GM21447 (cell line): ENCODE measurements at regions not wholly inside any gene's neighbourhood (a gene's known extent, or its start where the extent isn't known, plus 50 kb on each side); places are given as distances from the start of the nearest gene placed in this dataset.
A peak's percentile ranks its signal among the peaks of the same experiment; 100 is the strongest.
"Not testable (repeated sequence)": the region's sequence is repeated elsewhere in the genome, so short reads cannot be mapped to it uniquely, and the experiment has no call there.

Source experiments
- ATAC-seq: cut with Tn5 transposase; IDR thresholded peaks from one replicate; pipeline ENCODE4 v1.9.1; 2021; ENCODE audit not compliant: unreplicated experiment

DNA sequence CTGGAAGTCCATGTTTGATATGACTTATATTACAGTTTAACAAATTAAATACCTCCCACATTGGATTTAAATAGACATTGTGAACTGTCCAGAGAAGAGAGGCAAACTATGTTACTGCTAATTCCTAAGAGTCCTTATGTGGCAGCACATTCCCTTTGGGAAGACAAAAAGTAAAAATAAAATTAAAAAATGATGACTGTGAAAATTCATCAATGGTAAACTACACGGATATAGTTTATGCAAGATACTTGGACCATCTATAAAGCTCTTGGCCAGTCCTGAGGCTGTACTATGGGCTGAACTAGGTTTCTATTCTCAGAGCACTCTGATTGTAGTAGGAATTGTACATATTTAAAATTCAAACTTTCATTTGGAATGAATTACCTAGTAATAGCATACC lies 206.4 kb downstream of the LRRK2 start:
- ATAC-seq, result no peak

DNA sequence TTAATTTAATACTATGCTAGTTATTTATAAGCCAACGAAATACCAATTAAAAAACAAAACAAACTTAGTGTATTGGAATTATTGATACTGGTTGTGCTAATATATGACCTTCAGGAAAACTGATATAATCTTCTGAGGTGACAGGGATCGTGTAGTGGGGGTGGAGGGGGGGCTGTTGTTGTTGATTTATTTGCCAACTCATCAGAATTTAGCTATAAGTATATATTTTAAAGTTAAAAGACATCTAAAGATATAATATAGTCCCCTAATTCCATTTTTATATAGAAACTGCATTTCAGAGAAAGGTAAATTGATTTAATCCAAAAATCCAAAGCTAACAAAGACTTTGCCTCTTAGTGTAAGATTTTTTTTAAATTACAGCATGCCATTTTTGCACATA lies 210.5 kb downstream of the LRRK2 start:
- no peak for ATAC-seq

DNA sequence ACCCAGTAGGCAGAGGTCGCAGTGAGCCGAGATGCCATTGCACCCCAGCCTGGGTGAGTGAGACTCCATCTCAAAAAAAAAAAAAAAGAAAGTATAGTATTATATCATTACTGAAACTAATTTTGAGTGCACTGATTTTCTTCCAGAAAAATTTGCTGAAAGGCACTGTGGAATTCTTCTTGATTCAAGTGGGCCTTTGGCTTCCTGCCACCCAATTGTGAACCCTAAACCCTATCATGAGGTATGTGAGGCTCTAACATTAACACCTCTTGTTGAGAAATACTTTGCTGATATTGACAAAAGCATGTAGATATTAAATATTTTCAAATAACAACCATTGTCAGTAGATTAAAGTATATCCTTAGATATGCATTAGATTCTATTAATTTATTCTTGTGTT lies 211.2 kb downstream of the LRRK2 start:
- no peak for ATAC-seq

DNA sequence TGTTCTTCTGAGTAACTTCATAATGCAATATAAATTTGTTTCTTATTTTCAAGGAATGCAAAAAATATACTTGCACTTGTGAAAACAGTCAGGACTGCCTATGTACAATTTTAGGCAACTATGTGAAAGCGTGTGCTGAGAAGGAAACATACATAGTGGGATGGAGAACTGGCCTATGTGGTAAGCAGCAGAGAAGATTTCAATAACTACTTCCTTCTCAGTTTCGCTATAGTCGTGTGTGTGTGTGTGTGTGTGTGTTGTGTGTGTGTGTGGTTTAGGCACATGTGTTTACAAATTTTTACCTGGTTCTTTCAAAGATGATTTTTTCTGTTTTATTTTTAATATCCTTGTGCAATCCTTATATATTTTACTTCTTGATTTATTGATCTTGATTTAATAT lies 211.8 kb downstream of the LRRK2 start:
- ATAC-seq, result no peak

DNA sequence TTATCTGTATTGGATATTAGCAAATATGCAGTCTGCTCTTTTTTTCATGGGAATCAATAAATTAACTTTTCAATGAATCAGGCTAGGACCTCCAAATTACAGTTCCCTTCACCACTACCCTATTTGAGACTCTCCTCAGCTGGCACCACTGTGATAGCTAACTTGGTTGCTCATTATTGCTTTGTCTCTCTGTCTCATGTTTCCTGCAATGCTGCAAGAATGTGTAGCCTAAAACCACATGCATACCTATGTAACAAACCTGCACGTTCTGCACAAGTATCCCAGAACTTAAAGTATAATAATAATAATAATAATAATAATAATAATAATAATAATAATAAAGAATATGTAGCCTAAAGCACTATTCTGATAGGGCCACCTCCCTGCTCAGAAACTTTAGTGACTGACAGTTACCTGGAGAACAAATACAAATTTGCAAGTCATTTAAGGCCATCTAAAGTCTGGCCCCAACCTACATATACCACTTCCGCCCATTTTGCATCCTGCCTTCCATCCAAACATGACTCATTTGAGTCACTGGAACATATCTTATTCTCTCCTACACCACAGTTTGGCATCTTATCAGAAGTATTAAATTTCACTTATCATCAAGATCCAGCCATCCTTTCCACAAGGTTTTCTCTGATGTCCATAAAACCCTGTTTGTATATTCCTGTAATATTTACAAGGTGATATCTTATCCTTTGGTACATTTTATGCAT lies 215.1 kb downstream of the LRRK2 start:
- no peak for ATAC-seq

DNA sequence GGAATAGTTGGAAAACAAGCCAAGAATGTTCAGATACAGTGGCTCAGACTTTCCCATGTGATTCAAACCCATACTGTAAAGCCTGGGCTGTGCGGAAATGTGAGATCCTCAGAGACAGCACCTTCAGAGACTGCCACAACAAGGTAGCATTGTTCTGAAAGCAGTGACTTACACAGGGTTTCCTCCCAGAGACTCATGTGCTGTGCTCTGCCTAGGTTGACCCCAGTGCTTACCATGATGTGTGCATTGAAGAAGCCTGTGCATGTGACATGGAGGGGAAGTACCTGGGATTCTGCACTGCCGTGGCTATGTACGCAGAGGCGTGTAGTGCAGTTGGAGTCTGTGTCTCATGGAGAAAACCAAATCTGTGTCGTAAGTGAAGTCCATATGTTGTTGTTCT lies 219.4 kb downstream of the LRRK2 start:
- no peak for ATAC-seq

DNA sequence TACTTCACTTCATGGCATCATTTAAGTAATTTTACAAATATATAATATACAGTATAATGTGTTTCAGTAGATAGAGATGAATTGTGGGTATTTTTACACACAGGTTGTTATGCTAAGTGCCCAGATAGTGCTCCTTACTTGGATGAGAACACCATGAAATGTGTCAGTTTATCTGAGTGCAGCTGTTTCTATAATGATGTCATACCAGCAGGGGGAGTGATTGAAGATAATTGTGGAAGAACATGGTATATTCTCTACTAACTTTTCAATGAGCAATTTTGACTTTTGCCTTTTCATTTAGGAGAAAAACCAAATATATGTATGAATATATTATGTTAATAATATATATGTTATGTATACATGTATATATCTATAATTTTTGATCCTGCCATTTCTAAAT lies 221.6 kb downstream of the LRRK2 start:
- ATAC-seq, result no peak

DNA sequence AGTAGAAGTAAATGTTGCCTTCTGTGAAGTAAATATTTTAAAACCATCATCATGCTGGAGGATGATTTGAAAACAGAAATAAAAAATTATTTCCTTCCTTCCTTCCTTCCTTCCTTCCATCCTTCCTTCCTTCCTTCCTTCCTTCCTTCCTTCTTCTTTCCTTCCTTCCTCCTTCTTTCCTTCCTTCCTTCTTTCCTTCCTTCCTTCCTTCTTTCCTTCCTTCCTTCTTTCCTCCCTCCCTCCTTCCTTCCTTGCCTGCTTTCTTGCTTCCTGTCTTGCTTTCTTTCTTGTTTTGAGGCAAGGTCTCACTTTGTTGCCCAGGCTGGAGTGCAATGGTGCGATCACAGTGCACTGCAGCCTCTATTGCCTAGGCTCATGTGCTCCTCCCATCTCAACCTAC lies 223.7 kb downstream of the LRRK2 start:
- ATAC-seq, result not testable (repeated sequence)

DNA sequence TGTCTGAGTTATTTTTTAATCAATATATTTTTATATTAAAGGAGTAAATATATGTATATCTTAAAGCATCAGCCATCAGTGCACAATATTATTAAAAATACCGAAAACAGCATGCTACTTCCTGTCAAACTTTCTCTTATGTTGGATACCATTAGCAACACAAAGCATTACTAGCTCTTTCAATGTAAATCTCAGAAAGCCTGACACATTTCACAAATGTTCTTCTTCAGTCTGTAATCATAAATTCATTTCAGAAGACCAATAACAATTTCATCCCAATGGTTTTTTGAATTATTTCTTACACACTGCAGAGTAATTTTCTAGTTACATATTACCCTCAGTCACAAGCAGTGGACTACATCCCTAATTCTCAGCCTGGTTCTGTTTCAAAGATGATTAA lies 226.9 kb downstream of the LRRK2 start:
- no peak for ATAC-seq

DNA sequence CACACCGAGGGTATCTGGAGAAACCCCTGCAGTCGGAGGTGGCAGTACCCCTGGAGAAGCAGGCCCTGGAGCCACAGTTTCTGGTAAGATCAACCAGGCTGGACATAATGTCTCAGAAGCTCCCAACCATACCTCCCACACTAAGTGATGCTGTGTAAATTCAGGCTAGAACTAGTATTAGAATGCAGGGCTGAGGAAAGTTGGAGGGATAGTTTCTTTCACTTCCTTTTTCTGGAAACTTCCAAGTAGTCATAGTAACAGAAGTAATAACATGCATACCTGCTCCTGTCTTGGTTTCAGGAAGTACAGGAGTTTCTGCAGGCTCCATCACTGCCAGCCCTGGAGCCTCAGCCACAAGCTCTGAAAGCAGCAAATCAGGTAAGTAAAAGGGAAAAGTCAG lies 228.1 kb upstream of the CNTN1 start:
- ATAC-seq, result no peak

DNA sequence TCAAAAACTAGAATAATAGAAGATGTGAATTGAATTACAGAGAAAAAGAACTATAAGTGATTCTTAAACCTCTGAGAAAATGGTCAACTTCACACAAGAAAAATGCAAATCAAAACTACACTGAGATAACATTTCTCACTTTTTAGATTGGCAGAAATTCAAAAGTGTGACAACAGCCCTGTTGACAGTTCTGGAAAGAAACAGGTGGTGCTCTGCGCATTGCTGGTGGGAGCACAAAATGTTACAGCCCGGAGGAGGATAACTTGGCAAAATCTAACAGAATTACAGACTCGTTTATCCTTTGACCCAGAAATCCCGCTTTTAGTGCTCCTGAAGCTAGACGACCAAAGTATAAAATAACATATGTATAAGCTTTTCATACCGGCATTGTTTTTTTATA lies 222.5 kb upstream of the CNTN1 start:
- ATAC-seq, result no peak

DNA sequence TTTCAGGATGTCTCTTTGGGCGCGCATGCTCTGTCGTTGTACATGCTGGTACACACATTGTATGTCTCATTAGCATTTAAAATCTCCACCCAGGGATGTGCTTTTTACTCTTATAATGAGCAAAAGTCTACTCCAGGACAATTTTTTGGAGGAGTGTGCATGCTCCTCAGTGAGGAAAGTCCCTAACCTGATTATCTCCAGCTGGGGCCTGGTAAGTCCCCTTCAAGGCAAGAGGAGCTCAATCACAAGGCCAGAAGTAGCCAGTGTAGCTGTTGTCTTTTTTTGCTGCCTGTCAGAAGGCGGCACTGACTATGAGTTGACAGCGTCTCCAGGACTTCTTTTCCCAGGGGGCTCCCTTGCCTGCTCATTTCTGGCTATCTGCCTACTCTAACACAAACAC lies 218.3 kb upstream of the CNTN1 start:
- no peak for ATAC-seq

DNA sequence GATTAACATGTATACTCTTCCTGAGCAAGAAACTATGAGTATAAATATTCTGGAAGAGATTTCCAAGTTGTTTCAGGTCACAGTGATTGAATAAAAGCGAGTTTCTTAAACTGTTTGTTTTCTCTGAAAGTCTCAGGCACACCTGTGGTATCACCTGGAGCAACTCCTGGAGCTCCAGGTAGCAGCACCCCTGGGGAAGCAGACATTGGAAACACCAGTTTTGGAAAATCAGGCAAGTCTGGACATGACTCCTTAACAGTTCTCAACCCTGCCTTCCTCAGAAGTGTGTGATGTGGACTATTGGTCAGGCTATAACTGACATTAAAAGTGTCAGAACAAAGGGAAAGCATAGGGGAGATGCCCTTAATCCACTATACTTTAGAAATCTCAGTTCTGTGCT lies 217.6 kb upstream of the CNTN1 start:
- ATAC-seq, result no peak

DNA sequence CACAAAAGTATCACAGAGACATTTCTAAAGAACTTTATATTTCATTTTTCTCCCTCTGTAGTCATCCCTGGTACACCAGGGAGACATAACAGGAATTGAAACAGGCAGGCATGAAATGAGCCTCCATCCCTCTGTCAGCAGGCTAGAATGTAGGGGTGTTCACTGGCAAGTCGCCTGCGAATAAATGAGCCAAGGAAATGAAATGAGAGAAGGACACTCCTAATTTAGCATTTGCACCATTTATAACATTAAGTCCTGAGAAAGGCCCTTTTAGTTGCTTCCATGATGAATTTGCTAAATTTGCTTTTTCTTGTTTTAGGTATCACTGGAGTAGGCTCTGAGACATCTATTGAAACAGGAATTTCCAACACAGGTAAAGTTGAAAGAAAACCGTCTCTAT lies 192.4 kb upstream of the CNTN1 start:
- ATAC-seq, result no peak

DNA sequence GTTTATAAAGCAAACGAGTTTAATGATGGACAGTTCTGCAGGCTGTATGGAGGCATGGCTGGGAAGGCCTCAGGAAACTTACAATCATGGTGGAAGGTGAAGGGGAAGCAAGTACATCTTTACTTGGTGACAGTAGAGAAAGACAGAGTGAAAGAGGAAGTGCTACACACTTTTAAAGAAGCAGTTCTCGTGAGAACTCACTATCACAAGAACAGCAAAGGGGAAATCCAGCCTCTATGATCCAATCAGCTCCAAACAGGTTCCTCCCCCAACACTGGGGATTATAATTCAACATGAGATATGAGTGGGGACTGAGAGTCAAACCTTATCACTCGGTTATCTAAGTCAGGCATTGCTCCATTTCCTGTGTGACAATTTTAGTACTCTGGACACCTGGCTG lies 189.9 kb upstream of the CNTN1 start:
- peak; percentile 70 for ATAC-seq

DNA sequence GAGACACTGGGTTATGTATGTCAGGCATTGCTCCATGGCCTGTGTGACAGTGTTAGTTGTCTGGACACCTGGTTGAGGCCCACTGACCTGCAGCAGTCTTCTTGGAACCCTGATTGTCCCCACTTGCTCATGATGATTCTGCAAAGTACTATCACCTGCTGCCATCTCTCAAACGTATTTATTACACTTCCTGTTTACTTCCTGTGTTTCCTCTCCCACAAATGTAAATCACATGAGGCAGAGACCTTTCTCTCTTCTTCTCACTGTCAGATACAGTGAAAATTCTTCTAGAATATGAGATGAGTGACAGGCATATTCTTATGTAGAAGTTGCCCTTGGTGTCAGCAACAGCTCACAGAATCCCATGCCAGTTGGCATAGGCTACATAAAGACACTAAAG lies 186.9 kb upstream of the CNTN1 start:
- ATAC-seq, result no peak

DNA sequence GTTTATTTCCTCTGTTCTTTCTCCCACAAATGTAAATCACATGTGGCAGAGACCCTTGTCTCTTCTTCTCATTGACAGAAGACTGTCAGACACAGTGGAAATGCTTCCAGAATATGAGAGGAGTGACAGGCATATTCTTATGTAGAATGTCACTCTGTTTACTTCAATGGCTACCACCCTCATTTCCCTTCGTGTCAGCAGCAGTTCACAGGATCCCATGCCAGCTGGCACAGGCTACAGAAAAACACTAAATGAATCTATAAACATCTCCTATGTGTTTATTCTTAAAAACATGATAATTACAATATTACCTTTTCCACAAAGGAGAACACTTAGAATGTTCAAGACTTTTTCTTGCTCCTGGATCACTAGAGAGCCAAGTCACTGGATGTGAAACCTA lies 183.8 kb upstream of the CNTN1 start:
- no peak for ATAC-seq

DNA sequence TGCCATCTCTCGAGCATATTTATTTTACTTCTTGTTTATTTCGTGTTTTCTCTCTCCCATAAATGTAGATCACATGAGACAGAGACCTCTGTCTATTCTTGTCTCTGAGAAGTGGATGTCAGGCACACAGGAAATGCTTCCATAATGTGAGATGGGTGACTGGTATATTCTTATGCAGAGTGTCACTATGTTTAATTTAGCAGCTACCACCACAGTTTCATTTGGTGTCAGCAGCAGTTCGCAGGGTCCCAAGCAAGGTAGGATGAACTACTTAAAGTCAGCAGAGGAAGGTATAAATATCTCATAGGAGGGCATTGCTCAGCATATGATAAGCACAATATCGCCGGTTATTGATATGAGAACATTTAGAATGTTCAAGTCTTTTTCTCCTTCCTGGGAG lies 180.9 kb upstream of the CNTN1 start:
- ATAC-seq, result no peak

DNA sequence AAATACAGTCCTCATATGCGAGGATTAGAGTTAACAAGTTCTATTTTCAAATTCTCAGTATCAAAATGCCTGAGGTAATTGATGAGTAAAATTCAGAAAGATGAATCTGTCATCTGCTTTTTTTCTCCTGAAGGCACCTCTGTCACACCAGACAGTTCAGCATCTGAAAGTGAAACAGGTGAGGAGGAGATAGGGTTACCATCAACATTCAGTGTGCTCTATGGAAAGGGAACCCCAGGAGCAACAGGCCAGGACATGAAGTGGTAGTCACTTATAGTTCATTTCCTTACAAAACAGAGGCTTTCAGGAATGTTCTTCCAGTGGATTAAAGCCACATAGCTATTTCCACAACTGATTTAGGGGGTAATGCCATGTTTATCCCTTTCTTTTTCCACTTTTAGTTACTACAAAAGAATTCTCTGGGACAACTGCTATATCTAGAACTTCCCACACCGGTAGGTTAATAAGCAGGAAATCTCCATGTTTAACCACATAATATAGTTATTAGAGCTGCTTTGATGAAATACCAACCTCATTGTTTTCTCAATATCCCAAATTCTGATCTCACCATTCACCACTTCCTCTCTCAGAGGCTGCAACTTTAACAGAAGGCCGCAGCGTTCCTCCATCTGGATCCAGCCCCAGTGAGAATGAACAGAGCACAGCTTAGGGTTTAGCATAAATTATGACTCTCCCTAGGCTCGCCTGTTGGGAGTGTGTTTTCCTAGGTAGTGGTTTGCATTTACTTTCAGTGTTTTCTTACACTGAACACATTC lies 177.0 kb upstream of the CNTN1 start:
- peak; percentile 80 for ATAC-seq

DNA sequence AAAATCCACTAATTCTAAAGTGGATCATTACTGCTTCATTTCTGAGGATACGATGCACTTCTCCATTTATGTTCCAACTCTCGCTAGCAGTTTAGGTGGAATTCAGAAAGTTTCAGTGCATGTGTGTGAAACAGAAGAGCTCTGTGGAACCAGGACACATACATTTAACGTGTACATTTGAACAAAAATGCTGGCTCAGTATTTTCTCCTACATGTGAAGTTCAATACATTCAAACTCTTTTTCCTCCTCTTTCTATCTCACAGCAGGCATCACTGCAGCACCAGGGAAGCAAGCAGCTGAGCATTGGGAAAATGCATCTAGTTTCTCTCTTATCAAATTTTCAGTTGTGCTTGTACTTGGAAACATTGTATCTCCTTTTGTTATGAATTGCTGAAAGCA lies 169.4 kb upstream of the CNTN1 start:
- no peak for ATAC-seq

DNA sequence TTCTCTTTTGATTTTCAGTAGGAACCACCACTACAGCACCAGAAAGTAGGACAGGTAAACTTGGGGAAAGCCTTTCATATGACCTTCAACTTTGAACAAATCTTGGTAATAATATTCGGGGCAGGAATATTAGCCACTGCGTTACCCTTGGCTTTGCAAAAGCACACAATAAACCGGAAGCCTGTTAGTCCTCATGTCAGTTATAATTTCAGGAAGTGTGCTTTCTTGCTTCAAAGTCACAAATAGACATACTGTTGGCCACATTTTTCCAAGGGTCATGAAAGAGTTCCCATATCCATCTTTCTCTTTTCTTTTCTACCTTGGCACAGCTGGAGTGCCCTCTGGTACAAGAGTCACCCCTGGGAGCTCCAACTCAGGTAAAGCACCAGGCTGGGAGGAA lies 167.2 kb upstream of the CNTN1 start:
- ATAC-seq, result no peak

DNA sequence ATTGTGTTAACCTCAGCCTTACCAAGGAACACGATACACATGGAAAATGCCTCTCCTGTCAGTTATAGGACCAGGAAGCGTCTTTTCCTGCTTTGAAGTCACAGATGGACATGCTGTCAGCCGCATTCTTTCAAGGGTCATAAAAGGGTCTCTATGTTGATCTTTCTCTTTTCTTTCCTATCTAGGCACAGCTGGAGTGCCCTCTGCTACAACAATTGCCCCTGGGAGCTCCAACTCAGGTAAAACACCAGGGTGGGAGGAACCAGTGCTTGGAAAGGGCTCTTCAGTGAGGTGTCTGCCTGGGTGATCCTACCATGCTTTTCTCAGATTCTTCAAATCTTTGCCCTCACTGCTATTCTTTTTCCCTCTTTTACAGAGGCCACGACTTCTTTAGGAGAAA lies 157.4 kb upstream of the CNTN1 start:
- no peak for ATAC-seq

DNA sequence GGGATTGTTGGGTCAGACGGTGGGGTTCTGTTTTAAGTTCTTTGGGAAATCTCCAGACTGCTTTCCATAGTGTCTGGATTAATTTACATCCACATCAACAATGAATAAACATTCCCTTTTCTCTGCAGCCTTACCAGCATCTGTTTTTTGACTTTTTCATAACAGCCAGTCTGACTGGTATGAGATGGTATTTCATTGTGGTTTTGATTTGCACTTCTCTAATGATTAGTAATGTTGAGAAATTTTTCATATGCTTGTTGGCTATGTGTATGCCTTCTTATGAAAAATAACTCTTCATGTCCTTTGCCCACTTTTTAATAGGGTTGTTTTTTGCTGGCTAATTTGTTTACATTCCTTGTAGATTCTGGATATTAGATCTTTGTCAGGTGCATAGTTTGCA lies 140.8 kb upstream of the CNTN1 start:
- no peak for ATAC-seq
